NCI-H187 treated with DMSO at 0.1 percent for 48 hours (cell line): ENCODE measurements at regions not wholly inside any gene's neighbourhood (a gene's known extent, or its start where the extent isn't known, plus 50 kb on each side); places are given as distances from the start of the nearest gene placed in this dataset.
"Not testable (repeated sequence)": the region's sequence is repeated elsewhere in the genome, so short reads cannot be mapped to it uniquely, and the experiment has no call there.

Experiments
- DNase-seq: peaks from one replicate; lab custom pipeline; 2025; lab: John Stamatoyannopoulos, UW

GRCh38 chr11:81569999-81570398 is 1163.7 kb downstream of the FAM181B start:
- no peak for DNase-seq

- no peak for DNase-seq
Measured at GRCh38 chr11:81568918-81569317, 1164.7 kb downstream of the FAM181B start.

GRCh38 chr11:81548123-81548522 is 1185.5 kb downstream of the FAM181B start:
- no peak for DNase-seq

- not testable (repeated sequence) for DNase-seq
Measured at GRCh38 chr11:81539806-81540205, 1193.9 kb downstream of the FAM181B start.

- DNase-seq: no peak
Measured at GRCh38 chr11:81515566-81515965, 1218.1 kb downstream of the FAM181B start.

GRCh38 chr11:81497202-81497804 is 1236.4 kb downstream of the FAM181B start:
- DNase-seq: no peak

DNA sequence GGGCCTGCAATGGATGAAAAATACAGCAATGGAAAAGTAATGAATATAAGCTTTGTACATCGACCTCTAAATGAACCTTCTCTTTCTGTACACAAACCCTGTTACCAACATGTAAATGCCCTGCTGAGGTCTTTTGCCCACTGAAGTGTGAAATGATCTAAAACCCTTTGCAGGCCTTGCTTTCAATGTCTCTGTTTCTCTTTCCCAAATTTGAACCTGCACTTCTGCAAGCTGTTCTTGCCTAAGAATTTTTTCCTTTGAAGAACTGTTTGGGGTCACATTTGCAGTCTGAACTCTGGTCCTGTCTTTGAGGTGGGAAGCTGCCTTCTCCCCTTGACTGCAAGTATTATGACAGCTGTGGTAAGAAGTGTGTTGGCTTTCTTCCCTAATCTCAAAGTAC is 1237.1 kb downstream of the FAM181B start:
- no peak for DNase-seq

DNA sequence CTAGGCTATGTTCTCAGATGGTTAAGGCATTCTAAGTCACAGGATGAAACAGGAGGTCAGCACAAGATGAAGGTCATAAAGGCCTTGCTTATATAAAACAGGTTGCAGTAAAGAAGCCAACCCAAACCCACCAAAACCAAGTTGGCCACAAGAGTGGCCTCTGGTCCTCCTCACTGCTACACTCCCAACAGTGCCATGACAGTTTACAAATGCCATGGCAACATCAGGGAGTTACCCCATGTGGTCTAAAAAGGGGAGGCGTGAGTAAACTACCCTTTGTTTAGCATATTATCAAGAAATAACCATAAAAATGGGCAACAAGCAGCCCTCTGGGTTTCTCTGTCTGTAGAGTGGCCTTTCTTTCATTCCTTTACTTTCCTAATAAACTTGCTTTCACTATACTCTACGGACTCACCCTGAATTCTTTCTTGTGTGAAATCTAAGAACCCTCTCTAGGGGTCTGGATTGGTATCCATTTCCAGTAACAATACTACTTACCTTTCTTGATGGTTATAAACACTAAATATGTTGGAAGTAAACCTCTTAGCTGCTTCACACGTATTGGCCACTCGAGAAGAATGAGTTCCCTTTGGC is 1237.9 kb downstream of the FAM181B start:
- no peak for DNase-seq

- no peak for DNase-seq
Measured at GRCh38 chr11:81494431-81494830, 1239.2 kb downstream of the FAM181B start.

DNA sequence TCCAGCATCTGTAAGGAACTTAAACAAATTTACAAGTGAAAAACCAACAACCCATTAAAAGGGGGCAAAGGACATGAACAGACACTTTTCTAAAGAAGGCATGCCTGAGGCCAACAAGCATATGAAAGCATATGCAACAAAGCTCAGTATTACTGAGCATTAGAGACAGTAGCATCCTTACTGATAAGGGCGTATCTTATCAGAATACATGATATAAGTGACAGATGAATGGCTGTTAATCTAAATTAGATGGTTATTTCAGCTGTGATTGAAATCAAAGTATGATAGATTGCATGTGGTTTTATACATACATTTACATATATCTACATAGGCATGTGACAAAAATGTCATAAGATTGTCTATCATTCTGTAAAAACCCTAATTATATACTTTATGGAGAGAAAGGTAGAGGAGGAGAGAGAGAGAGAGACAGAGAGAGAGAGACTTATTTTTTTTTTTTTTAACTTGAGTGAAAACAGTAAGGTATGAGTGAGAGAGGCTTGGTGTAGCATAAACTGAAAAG is 1240.7 kb downstream of the FAM181B start:
- no peak for DNase-seq

GRCh38 chr11:81487109-81487508 is 1246.6 kb downstream of the FAM181B start:
- DNase-seq: no peak

GRCh38 chr11:81484196-81484595 is 1249.5 kb downstream of the FAM181B start:
- DNase-seq: no peak

DNA sequence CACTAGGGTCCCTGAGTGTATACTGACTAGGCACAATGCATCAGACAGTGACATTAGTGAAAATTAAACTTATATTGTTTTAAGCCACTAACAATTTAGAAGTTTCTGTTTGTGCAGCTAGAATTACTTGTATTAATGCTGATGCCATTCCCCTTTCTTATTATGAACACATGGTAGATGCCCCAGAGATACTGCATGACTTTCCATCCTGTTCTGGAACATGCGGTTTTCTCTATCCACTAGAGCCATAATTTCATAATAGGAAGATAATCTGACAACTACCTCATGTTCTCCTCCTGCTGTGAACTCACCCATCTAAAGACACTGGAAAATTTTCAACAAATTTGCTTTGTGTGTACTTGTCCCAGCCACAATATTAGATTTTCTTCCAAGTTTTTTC is 1256.4 kb downstream of the FAM181B start:
- DNase-seq: no peak

GRCh38 chr11:81476345-81476744 is 1257.3 kb downstream of the FAM181B start:
- no peak for DNase-seq

- DNase-seq: no peak
Measured at GRCh38 chr11:81472646-81473045, 1261.0 kb downstream of the FAM181B start.

DNA sequence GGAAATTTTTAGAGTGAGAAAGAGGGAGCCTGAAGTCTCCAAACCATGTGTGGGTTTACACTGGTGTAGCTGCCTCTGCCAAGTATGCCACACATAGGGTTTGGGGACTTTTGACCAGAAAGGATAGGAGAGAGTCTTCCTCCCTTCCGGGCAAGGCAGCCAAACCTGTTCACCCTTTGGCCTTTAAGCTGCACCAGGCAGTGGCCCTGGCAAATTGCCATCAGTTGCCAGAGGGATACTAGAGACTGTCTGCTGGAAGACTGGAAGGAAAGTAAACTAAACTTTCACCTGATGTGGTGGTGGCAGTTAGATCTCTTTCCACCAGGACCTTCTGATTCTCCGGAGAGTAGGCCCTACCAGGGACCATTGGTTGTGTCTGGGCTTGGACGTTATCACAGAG is 1263.2 kb downstream of the FAM181B start:
- DNase-seq: no peak

GRCh38 chr11:81459766-81460306 is 1273.8 kb downstream of the FAM181B start:
- DNase-seq: no peak

- DNase-seq: no peak
Measured at GRCh38 chr11:81449588-81450156, 1284.0 kb downstream of the FAM181B start.

GRCh38 chr11:81444297-81444696 is 1289.4 kb downstream of the FAM181B start:
- no peak for DNase-seq

GRCh38 chr11:81432333-81432732 is 1301.3 kb downstream of the FAM181B start:
- no peak for DNase-seq

DNA sequence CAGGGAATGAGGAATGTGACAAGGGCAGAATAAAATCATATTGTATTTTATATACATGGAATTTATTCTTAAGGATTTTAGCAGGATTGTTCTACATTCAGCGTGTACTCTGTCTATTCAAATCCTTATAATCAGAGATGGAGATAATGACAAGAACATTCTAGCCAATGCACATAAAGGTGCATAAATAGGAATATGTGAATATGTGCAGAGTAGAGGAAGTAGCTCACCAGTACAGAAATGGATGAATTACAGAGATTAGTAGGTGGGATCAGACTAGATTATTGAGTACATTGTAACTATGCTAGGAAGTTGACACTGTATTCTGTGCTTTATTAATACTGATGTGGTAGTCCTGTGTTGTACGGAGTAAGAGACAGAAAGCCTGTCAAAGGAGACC is 1308.8 kb downstream of the FAM181B start:
- no peak for DNase-seq

DNA sequence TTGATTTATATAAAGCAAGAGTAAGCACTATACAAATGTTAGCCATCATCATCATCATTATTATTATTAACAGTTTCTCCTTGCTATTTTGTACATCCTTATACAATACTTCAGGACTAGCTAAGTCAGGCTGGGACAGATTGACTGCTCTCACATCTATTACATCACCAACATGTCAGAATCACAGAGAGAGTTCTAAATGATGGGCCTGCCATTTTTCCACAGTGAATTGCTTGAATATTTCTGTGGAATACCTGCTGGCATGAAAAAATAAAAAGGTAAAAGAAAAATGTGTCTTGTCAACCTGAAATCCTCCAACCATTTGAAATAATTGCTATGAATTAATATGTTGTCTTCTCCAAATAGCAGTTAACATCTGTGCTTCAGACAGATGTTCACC is 1311.3 kb downstream of the FAM181B start:
- no peak for DNase-seq

DNA sequence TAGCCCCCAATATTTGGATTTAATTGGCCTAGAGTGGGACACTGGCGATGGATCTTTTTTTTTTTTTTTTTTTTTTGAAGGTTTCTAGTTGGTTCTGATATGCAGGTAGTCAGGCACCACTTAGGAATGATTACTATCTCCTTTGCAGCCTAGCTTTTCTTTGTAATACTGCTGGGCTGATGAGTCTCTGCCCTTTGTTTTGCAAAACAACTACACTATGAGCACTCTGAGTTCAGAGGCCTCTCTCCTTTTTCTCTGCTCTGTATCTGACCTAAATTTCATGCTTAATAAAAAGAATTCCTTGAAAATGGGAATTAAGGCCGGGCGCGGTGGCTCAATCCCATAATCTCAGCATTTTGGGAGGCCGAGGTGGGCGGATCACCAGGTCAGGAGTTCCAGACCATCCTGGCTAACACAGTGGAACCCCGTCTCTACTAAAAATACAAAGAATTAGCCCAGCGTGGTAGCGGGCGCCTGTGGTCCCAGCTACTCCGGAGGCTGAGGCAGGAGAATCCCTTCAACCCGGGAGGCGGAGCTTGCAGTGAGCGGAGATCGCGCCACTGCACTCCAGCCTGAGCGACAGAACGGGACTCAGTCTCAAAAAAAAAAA is 1312.3 kb downstream of the FAM181B start:
- no peak for DNase-seq
